IMR-90 (cell line): ENCODE measurements at regions not wholly inside any gene's neighbourhood (a gene's known extent, or its start where the extent isn't known, plus 50 kb on each side); places are given as distances from the start of the nearest gene placed in this dataset.

Experiments used
- ATAC-seq: fragments of 200-7000 bp; cut with Tn5 transposase; 2 replicates; pipeline ENCODE4 v1.9.1; 2020; ENCODE audit warnings: low read depth, mild to moderate bottlenecking, moderate library complexity
- BruUV-seq: library from RNA; stranded (reverse); fragments of 400-500 nt; replicated peaks from 2 replicates; lab custom pipeline; 2021; lab: Mats Ljungman, UMichigan
- CTCF ChIA-PET: fragments of 300-600 bp; formaldehyde crosslinking; extraction: SDS; loops from one replicate; lab custom pipeline; 2021; ENCODE audit warnings: antibody characterized with exemption; lab: Yijun Ruan, JAX
- POLR2A ChIA-PET: fragments of 300-600 bp; sonication (Branson Sonifier 250); formaldehyde crosslinking; loops from one replicate; lab custom pipeline; 2022; ENCODE audit warnings: antibody characterized with exemption; ENCODE audit not compliant: unreplicated experiment; lab: Charles Lee
- DNase-seq: peaks from one replicate; pipeline ENCODE4 v3.0.0; 2013
- H2AFZ ChIP-seq: replicated peaks from 2 replicates; pipeline ENCODE3; 2013; ENCODE audit warnings: low read length, mild to moderate bottlenecking; ENCODE audit not compliant: poor library complexity
- H2AK5ac ChIP-seq: 2 replicates; pipeline ENCODE4 v1.6.1; 2013; ENCODE audit warnings: low read depth, low read length, inconsistent platforms
- H2AK9ac ChIP-seq: replicated peaks from 2 replicates; pipeline ENCODE3; 2013; ENCODE audit warnings: mild to moderate bottlenecking, low read depth, low read length, moderate library complexity; ENCODE audit not compliant: poor library complexity
- H2BK120ac ChIP-seq: 2 replicates; pipeline ENCODE4 v1.6.1; 2013; ENCODE audit warnings: low read depth, low read length, inconsistent platforms
- H2BK15ac ChIP-seq: 3 replicates; pipeline ENCODE4 v1.6.1; 2013; ENCODE audit warnings: low read depth, low read length, inconsistent platforms
- H2BK20ac ChIP-seq: 2 replicates; pipeline ENCODE4 v1.6.1; 2013; ENCODE audit warnings: low read depth, mild to moderate bottlenecking, inconsistent platforms, low read length, moderate library complexity
- H2BK5ac ChIP-seq: 2 replicates; pipeline ENCODE4 v1.6.1; 2013; ENCODE audit warnings: mild to moderate bottlenecking, low read depth, low read length, inconsistent platforms; ENCODE audit not compliant: poor library complexity, severe bottlenecking
- H3K14ac ChIP-seq: replicated peaks from 2 replicates; pipeline ENCODE4 v1.6.1; 2013; ENCODE audit warnings: low read depth, low read length, inconsistent platforms
- H3K18ac ChIP-seq: 2 replicates; pipeline ENCODE4 v1.6.1; 2013; ENCODE audit warnings: low read depth, low read length, control low read depth
- H3K23ac ChIP-seq: 2 replicates; pipeline ENCODE4 v1.6.1; 2013; ENCODE audit warnings: low read depth, low read length, inconsistent platforms
- H3K27ac ChIP-seq: 2 replicates; pipeline ENCODE4 v1.5.1; 2013; ENCODE audit warnings: mild to moderate bottlenecking, control low read depth, low read length; ENCODE audit not compliant: insufficient read depth
- H3K27me3 ChIP-seq: 2 replicates; pipeline ENCODE4 v1.6.1; 2013; ENCODE audit warnings: low read length; ENCODE audit not compliant: control insufficient read depth, insufficient read depth
- H3K36me3 ChIP-seq: 2 replicates; pipeline ENCODE4 v1.6.1; 2013; ENCODE audit warnings: low read length, mixed read lengths; ENCODE audit not compliant: control insufficient read depth, insufficient read depth
- H3K4ac ChIP-seq: 2 replicates; pipeline ENCODE4 v1.6.1; 2013; ENCODE audit warnings: low read depth, low read length, inconsistent platforms
- H3K4me1 ChIP-seq: 2 replicates; pipeline ENCODE4 v1.6.1; 2013; ENCODE audit warnings: low read length, mixed read lengths; ENCODE audit not compliant: control insufficient read depth, insufficient read depth
- H3K4me2 ChIP-seq: 2 replicates; pipeline ENCODE4 v1.6.1; 2013; ENCODE audit warnings: low read depth, mild to moderate bottlenecking, control low read depth, low read length, moderate library complexity
- H3K4me3 ChIP-seq: 2 replicates; pipeline ENCODE4 v1.5.1; 2013; ENCODE audit warnings: low read depth, mild to moderate bottlenecking, control low read depth, low read length, moderate library complexity; ENCODE audit not compliant: insufficient read depth
- H3K56ac ChIP-seq: 2 replicates; pipeline ENCODE4 v1.6.1; 2013; ENCODE audit warnings: low read length, inconsistent platforms; ENCODE audit not compliant: insufficient read depth; ENCODE audit errors: extremely low read depth
- H3K79me1 ChIP-seq, 2 experiments: 2 replicates each; pipeline ENCODE4 v1.6.1; 2013; ENCODE audit warnings: low read length in 2 of 2, inconsistent platforms in 1 of 2, low read depth in 1 of 2
- H3K9ac ChIP-seq: 2 replicates; pipeline ENCODE4 v1.6.1; 2013; ENCODE audit warnings: low read depth, low read length, control low read depth
- H3K9me1 ChIP-seq: 2 replicates; pipeline ENCODE4 v1.6.1; 2013; ENCODE audit warnings: low read length, inconsistent platforms; ENCODE audit not compliant: insufficient read depth
- H3K9me3 ChIP-seq: 2 replicates; pipeline ENCODE4 v1.6.1; 2013; ENCODE audit warnings: low read length; ENCODE audit not compliant: control insufficient read depth, insufficient read depth
- H4K20me1 ChIP-seq: 2 replicates; pipeline ENCODE4 v1.6.1; 2013; ENCODE audit warnings: low read length, inconsistent platforms; ENCODE audit not compliant: insufficient read depth
- H4K5ac ChIP-seq: 2 replicates; pipeline ENCODE4 v1.6.1; 2013; ENCODE audit warnings: mild to moderate bottlenecking, low read depth, low read length, control low read depth
- H4K8ac ChIP-seq, 2 experiments: 2 replicates each; pipeline ENCODE4 v1.6.1; 2013; ENCODE audit warnings: low read depth in 2 of 2, low read length in 2 of 2, control low read depth in 1 of 2, inconsistent platforms in 1 of 2
- H4K91ac ChIP-seq: 2 replicates; pipeline ENCODE4 v1.6.1; 2013; ENCODE audit warnings: low read depth, low read length, inconsistent platforms; ENCODE audit not compliant: insufficient read depth
- CEBPB ChIP-seq: IDR thresholded peaks from 2 replicates; pipeline ENCODE4 v1.6.1; 2012; ENCODE audit warnings: low read depth, low read length, improper control_type of control experiment
- CHD1 ChIP-seq: IDR thresholded peaks from 2 replicates; pipeline ENCODE4 v1.6.1; 2012; ENCODE audit warnings: low read depth, low read length, improper control_type of control experiment
- CTCF ChIP-seq: conservative IDR thresholded peaks from 2 replicates; pipeline ENCODE4 v1.5.1; 2012; ENCODE audit warnings: mild to moderate bottlenecking, low read depth, low read length, improper control_type of control experiment
- ELK1 ChIP-seq: fragments of 150-350 bp; IDR thresholded peaks from 2 replicates; pipeline ENCODE4 v1.6.1; 2016; ENCODE audit warnings: low read depth, mild to moderate bottlenecking, low read length, moderate library complexity, borderline replicate concordance
- FOS ChIP-seq: fragments of 150-350 bp; IDR thresholded peaks from 2 replicates; pipeline ENCODE4 v1.6.1; 2016; ENCODE audit warnings: low read depth, low read length
- MAZ ChIP-seq: IDR thresholded peaks from 2 replicates; pipeline ENCODE4 v1.6.1; 2012; ENCODE audit warnings: low read depth, mild to moderate bottlenecking, low read length, improper control_type of control experiment, moderate library complexity, borderline replicate concordance
- MXI1 ChIP-seq: IDR thresholded peaks from 2 replicates; pipeline ENCODE4 v1.6.1; 2012; ENCODE audit warnings: low read depth, mild to moderate bottlenecking, low read length, moderate library complexity, borderline replicate concordance
- POLR2A ChIP-seq: IDR thresholded peaks from 2 replicates; pipeline ENCODE4 v1.6.1; 2012; ENCODE audit warnings: mild to moderate bottlenecking, low read depth, low read length
- RAD21 ChIP-seq: IDR thresholded peaks from 2 replicates; pipeline ENCODE4 v1.6.1; 2012; ENCODE audit warnings: low read length, improper control_type of control experiment
- RFX5 ChIP-seq: IDR thresholded peaks from 2 replicates; pipeline ENCODE4 v1.8.0; 2012; ENCODE audit warnings: low read depth, mild to moderate bottlenecking, low read length, moderate library complexity
- SMC3 ChIP-seq: fragments of 150-350 bp; IDR thresholded peaks from 2 replicates; pipeline ENCODE4 v1.6.1; 2016; ENCODE audit warnings: low read depth, mild to moderate bottlenecking, antibody characterized with exemption, low read length, moderate library complexity
- USF2 ChIP-seq: fragments of 150-350 bp; IDR thresholded peaks from 2 replicates; pipeline ENCODE4 v1.6.1; 2017; ENCODE audit warnings: mild to moderate bottlenecking, antibody characterized with exemption, low read length, low read depth
- dilution Hi-C: fragments of 300-500 bp; cut with HindIII; formaldehyde crosslinking; loops from one replicate; pipeline ENCODE4 v1.14.3; 2018; ENCODE audit warnings: low sequenced_read_pairs; ENCODE audit not compliant: unreplicated experiment
- in situ Hi-C: fragments of 300-500 bp; cut with MboI; formaldehyde crosslinking; loops from 3 replicates; pipeline ENCODE4 v1.14.3; 2019; ENCODE audit warnings: low sequenced_read_pairs, inconsistent platforms, mixed read lengths
- intact Hi-C: fragments of 100-400 bp; cut with micrococcal nuclease; formaldehyde crosslinking; loops from 2 replicates; pipeline ENCODE4 v1.10.0; 2022

- TF ChIP-seq USF2, result peak; percentile 72; the same call in 1 of the 2 replicates
These were observed 77.5 kb downstream of the BLID start (continued) for GRCh38 chr11:122038543-122038942.

- peak overlapping the region; percentile 98; the same call in 1 of the 2 replicates for H3K18ac ChIP-seq
- no peak for TF ChIP-seq CTCF
- TF ChIP-seq CEBPB, result no peak
- no peak for TF ChIP-seq MXI1
- no peak for TF ChIP-seq MAZ
- no peak for TF ChIP-seq CHD1
- no peak for TF ChIP-seq RAD21
- TF ChIP-seq SMC3, result no peak
- no peak for TF ChIP-seq FOS
- TF ChIP-seq ELK1, result no peak
- TF ChIP-seq RFX5, result no peak
- no peak for TF ChIP-seq USF2
- TF ChIP-seq POLR2A, result no peak
These were observed 78.1 kb downstream of the BLID start for GRCh38 chr11:122037911-122038310.

More at GRCh38 chr11:122037911-122038310, 78.1 kb downstream of the BLID start:
- peak overlapping the region; percentile 96 for H3K14ac ChIP-seq
- H2BK5ac ChIP-seq, result peak overlapping the region; percentile 99
- dilution Hi-C loops, result no loop called here
- no peaks in the 10 kb centered on the region for H3K9me3 ChIP-seq
- peak overlapping the region; percentile 95 for H2AK5ac ChIP-seq
- no peak for ATAC-seq
- H4K8ac ChIP-seq, result peak overlapping the region; percentile 71 to 86
- BruUV-seq, result no TSS peak
- no peak for DNase-seq
- ChIA-PET CTCF (interaction anchor here (0.6 to 0.7 kb wide), 3 partner anchors 11 to 1263 kb away, joined by 3 read pairs; no protein-coding TSS in a partner anchor), POLR2A (interaction anchor here (0.6 kb wide), 1 partner anchor 1437 kb away, joined by 3 read pairs; no protein-coding TSS in a partner anchor)
- H3K4ac ChIP-seq, result peak overlapping the region; percentile 92
- H3K56ac ChIP-seq, result peak overlapping the region; percentile 64
- in situ Hi-C loops, result loop anchor here (10.0 kb wide), 1 partner anchor 373 kb away; no protein-coding TSS in a partner anchor
- H3K9me1 ChIP-seq, result peaks cover 8% of the 10 kb centered on the region; the same call in 1 of the 2 replicates
- H4K91ac ChIP-seq, result peak overlapping the region; percentile 92
- peak overlapping the region; percentile 95 for H4K5ac ChIP-seq
- peaks cover 2% of the 10 kb centered on the region; the same call in 1 of the 2 replicates for H3K36me3 ChIP-seq
- H3K79me1 ChIP-seq, result peaks cover 9 to 37% of the 10 kb centered on the region in 2 experiments
- no peak overlapping the region for H3K9ac ChIP-seq
- H2BK120ac ChIP-seq, result peak overlapping the region; percentile 95
- H3K4me2 ChIP-seq, result no peak overlapping the region
- no peaks in the 10 kb centered on the region for H4K20me1 ChIP-seq
- H3K27me3 ChIP-seq, result no peaks in the 10 kb centered on the region
- peak overlapping the region; percentile 91 for H3K23ac ChIP-seq
- H2BK15ac ChIP-seq, result peak overlapping the region; percentile 63; the same call in 2 of the 3 replicates
- peaks cover 21% of the 10 kb centered on the region for H3K4me1 ChIP-seq
- no peak overlapping the region for H2AFZ ChIP-seq
- H3K4me3 ChIP-seq, result no peak overlapping the region
- H3K27ac ChIP-seq, result peak overlapping the region; percentile 62
- peak overlapping the region; percentile 98 for H2BK20ac ChIP-seq
- intact Hi-C loops, result loop anchor here (2.0 to 10.0 kb wide), 3 partner anchors 49 to 383 kb away; no protein-coding TSS in a partner anchor
- H2AK9ac ChIP-seq, result no peak overlapping the region
